GM12892 (cell line): ENCODE measurements at regions not wholly inside any gene's neighbourhood (a gene's known extent, or its start where the extent isn't known, plus 50 kb on each side); places are given as distances from the start of the nearest gene placed in this dataset.

ENCODE experiments used
- POLR2A ChIP-seq: IDR thresholded peaks from 2 replicates; pipeline ENCODE4 v1.6.1; 2011; ENCODE audit warnings: low read depth, low read length, control low read depth
- POLR2AphosphoS5 ChIP-seq: IDR thresholded peaks from 2 replicates; pipeline ENCODE4 v1.6.1; 2011; ENCODE audit warnings: low read depth, low read length, control low read depth
- TAF1 ChIP-seq: IDR thresholded peaks from 2 replicates; pipeline ENCODE4 v1.6.1; 2011; ENCODE audit warnings: low read depth, mild to moderate bottlenecking, control low read depth, low read length, borderline replicate concordance

- TF ChIP-seq TAF1 (no peak), POLR2A (no peak), POLR2AphosphoS5 (no peak)
These were observed 544.4 kb upstream of the TNP1 start for GRCh38 chr2:217404236-217404760.
